Mesenchymal stem cell (in vitro differentiated cells and primary cell): ENCODE measurements at regions not wholly inside any gene's neighbourhood (a gene's known extent, or its start where the extent isn't known, plus 50 kb on each side); places are given as distances from the start of the nearest gene placed in this dataset.

Experiments used
- DNase-seq: peaks from one replicate; pipeline ENCODE4 v3.0.0-alpha.2; 2013
- H2AFZ ChIP-seq: one replicate; pipeline ENCODE4 v1.6.1; 2013; ENCODE audit warnings: low read depth, mild to moderate bottlenecking, control low read depth, inconsistent platforms, low read length, moderate library complexity
- H2AK5ac ChIP-seq: 2 replicates; pipeline ENCODE4 v1.6.1; 2013; ENCODE audit warnings: low read length, moderate library complexity, mild to moderate bottlenecking, inconsistent platforms; ENCODE audit not compliant: severe bottlenecking
- H2BK120ac ChIP-seq: one replicate; pipeline ENCODE4 v1.6.1; 2013; ENCODE audit warnings: low read depth, mild to moderate bottlenecking, inconsistent platforms, low read length, moderate library complexity
- H2BK12ac ChIP-seq, 2 experiments: one replicate each; pipeline ENCODE4 v1.6.1; 2013; ENCODE audit warnings: inconsistent platforms in 2 of 2, low read length in 2 of 2, mild to moderate bottlenecking in 2 of 2, moderate library complexity in 2 of 2, control low read depth in 1 of 2
- H2BK15ac ChIP-seq: one replicate; pipeline ENCODE4 v1.6.1; 2013; ENCODE audit warnings: mild to moderate bottlenecking, low read depth, inconsistent platforms; ENCODE audit not compliant: poor library complexity, severe bottlenecking
- H2BK5ac ChIP-seq: 2 replicates; pipeline ENCODE4 v1.6.1; 2013; ENCODE audit warnings: low read depth, mild to moderate bottlenecking, low read length, control low read depth, inconsistent platforms; ENCODE audit not compliant: poor library complexity, severe bottlenecking
- H3K14ac ChIP-seq, 2 experiments: one replicate each; pipeline ENCODE4 v1.6.1; 2013; ENCODE audit warnings: inconsistent platforms in 2 of 2, low read length in 2 of 2, control low read depth in 1 of 2, mild to moderate bottlenecking in 1 of 2, moderate library complexity in 1 of 2
- H3K18ac ChIP-seq, 2 experiments: one replicate each; pipeline ENCODE4 v1.6.1; 2013; ENCODE audit warnings: inconsistent platforms in 2 of 2, low read length in 2 of 2, control low read depth in 1 of 2, low read depth in 1 of 2, mild to moderate bottlenecking in 1 of 2
- H3K23ac ChIP-seq, 2 experiments: one replicate each; pipeline ENCODE4 v1.6.1; 2013; ENCODE audit warnings: inconsistent platforms in 2 of 2, low read length in 2 of 2, mild to moderate bottlenecking in 2 of 2, moderate library complexity in 2 of 2, control low read depth in 1 of 2
- H3K27ac ChIP-seq: 2 replicates; pipeline ENCODE4 v1.5.1; 2013; ENCODE audit warnings: mild to moderate bottlenecking, moderate library complexity, low read length, control low read depth, inconsistent platforms; ENCODE audit not compliant: poor library complexity, severe bottlenecking
- H3K27me3 ChIP-seq, 2 experiments: 2 replicates each; pipeline versions ENCODE4 v1.6.1 to v1.7.0; 2013; ENCODE audit warnings: low read length in 2 of 2, mild to moderate bottlenecking in 2 of 2, moderate library complexity in 2 of 2, control low read depth in 1 of 2, inconsistent platforms in 1 of 2; ENCODE audit not compliant: control insufficient read depth in 1 of 2, insufficient read depth in 1 of 2
- H3K36me3 ChIP-seq, 2 experiments: 2 replicates each; pipeline versions ENCODE4 v1.6.1 to v1.7.0; 2013; ENCODE audit warnings: low read length in 2 of 2, control low read depth in 1 of 2, inconsistent platforms in 1 of 2, low read depth in 1 of 2, mild to moderate bottlenecking in 1 of 2; ENCODE audit not compliant: insufficient read depth in 2 of 2, control insufficient read depth in 1 of 2
- H3K4ac ChIP-seq, 2 experiments: one replicate each; pipeline ENCODE4 v1.6.1; 2013; ENCODE audit warnings: inconsistent platforms in 2 of 2, low read length in 2 of 2, mild to moderate bottlenecking in 2 of 2, moderate library complexity in 2 of 2, control low read depth in 1 of 2, low read depth in 1 of 2
- H3K4me1 ChIP-seq: 2 replicates; pipeline ENCODE4 v1.6.1; 2013; ENCODE audit warnings: low read depth, low read length, control low read depth; ENCODE audit not compliant: control insufficient read depth, insufficient read depth
- H3K4me2 ChIP-seq: 2 replicates; pipeline ENCODE4 v1.6.1; 2013; ENCODE audit warnings: low read length, mild to moderate bottlenecking, inconsistent platforms; ENCODE audit not compliant: poor library complexity, severe bottlenecking
- H3K4me3 ChIP-seq, 2 experiments: 2 replicates each; pipeline versions ENCODE4 v1.5.1 to v1.7.0; 2013; ENCODE audit warnings: low read length in 2 of 2, mild to moderate bottlenecking in 2 of 2, control low read depth in 1 of 2, low read depth in 1 of 2; ENCODE audit not compliant: insufficient read depth in 1 of 2
- H3K79me1 ChIP-seq: replicated peaks from 2 replicates; pipeline ENCODE4 v1.6.1; 2013; ENCODE audit warnings: mild to moderate bottlenecking, control low read depth, low read length, inconsistent platforms; ENCODE audit not compliant: poor library complexity, severe bottlenecking
- H3K9ac ChIP-seq: 2 replicates; pipeline ENCODE4 v1.7.0; 2013; ENCODE audit warnings: mild to moderate bottlenecking, low read length, moderate library complexity
- H3K9me3 ChIP-seq: 2 replicates; pipeline ENCODE4 v1.7.0; 2013; ENCODE audit warnings: mild to moderate bottlenecking, low read length; ENCODE audit not compliant: control insufficient read depth
- H4K8ac ChIP-seq: one replicate; pipeline ENCODE4 v1.6.1; 2013; ENCODE audit warnings: inconsistent platforms, mild to moderate bottlenecking, low read length, moderate library complexity
- H4K91ac ChIP-seq: one replicate; pipeline ENCODE4 v1.6.1; 2013; ENCODE audit warnings: mild to moderate bottlenecking, low read length, inconsistent platforms
- WGBS: methylation state at CpG from one replicate; pipeline ENCODE4 v1.1.7; 2013; ENCODE audit warnings: mixed read lengths; 5-methylcytosine and 5-hydroxymethylcytosine counted together

GRCh38 chr4:183022617-183023016, 76.4 kb upstream of the WWC2 start:
- no peaks in the 10 kb centered on the region for H3K9me3 ChIP-seq
- no peak overlapping the region for H2BK15ac ChIP-seq

GRCh38 chr4:183017962-183018361, 81.1 kb upstream of the WWC2 start:
- Histone ChIP-seq H3K36me3 (no peaks in the 10 kb centered on the region), H2AK5ac (no peak overlapping the region), H2BK5ac (no peak overlapping the region), H3K18ac (no peak overlapping the region), H3K9me3 (no peaks in the 10 kb centered on the region), H3K14ac (no peak overlapping the region), H3K9ac (no peak overlapping the region), H3K79me1 (no peaks in the 10 kb centered on the region), H2BK120ac (no peak overlapping the region), H2BK15ac (no peak overlapping the region), H3K4me3 (no peak overlapping the region), H3K4me2 (no peak overlapping the region), H2AFZ (no peak overlapping the region), H3K4ac (no peak overlapping the region), H3K23ac (no peak overlapping the region), H4K91ac (no peak overlapping the region), H3K27me3 (peaks cover 12 to 15% of the 10 kb centered on the region in 2 experiments), H4K8ac (no peak overlapping the region), H3K4me1 (no peaks in the 10 kb centered on the region), H2BK12ac (no peak overlapping the region), H3K27ac (no peak overlapping the region)
- WGBS: 88% methylated on average over 6 of the region's 6 CpGs
- DNase-seq: no peak

More at GRCh38 chr4:183022617-183023016, 76.4 kb upstream of the WWC2 start:
- no peak overlapping the region for H3K4ac ChIP-seq
- no peak overlapping the region for H2BK12ac ChIP-seq
- H3K36me3 ChIP-seq: no peaks in the 10 kb centered on the region
- no peak overlapping the region for H3K27ac ChIP-seq
- no peak overlapping the region for H4K8ac ChIP-seq
- no peak overlapping the region for H4K91ac ChIP-seq
- peaks cover 4 to 9% of the 10 kb centered on the region in 2 experiments for H3K27me3 ChIP-seq
- no peak overlapping the region for H3K23ac ChIP-seq
- no peak overlapping the region for H3K4me3 ChIP-seq
- H3K4me1 ChIP-seq: no peaks in the 10 kb centered on the region
- H3K79me1 ChIP-seq: no peaks in the 10 kb centered on the region
- WGBS: 100% methylated on average over 1 of the region's 8 CpGs
- no peak overlapping the region for H2AK5ac ChIP-seq
- no peak overlapping the region for H2BK120ac ChIP-seq
- H2BK5ac ChIP-seq: no peak overlapping the region
- no peak overlapping the region for H3K14ac ChIP-seq
- H2AFZ ChIP-seq: no peak overlapping the region
- H3K4me2 ChIP-seq: no peak overlapping the region
- H3K18ac ChIP-seq: no peak overlapping the region
- H3K9ac ChIP-seq: no peak overlapping the region
- no peak for DNase-seq

- H3K79me1 ChIP-seq: no peaks in the 10 kb centered on the region
- H3K36me3 ChIP-seq: no peaks in the 10 kb centered on the region
- no peak overlapping the region for H2BK5ac ChIP-seq
- H3K27me3 ChIP-seq: peaks cover 23 to 26% of the 10 kb centered on the region in 2 experiments
- no peak overlapping the region for H2BK120ac ChIP-seq
- no peak overlapping the region for H3K14ac ChIP-seq
- H2AFZ ChIP-seq: no peak overlapping the region
- no peak overlapping the region for H3K23ac ChIP-seq
- no peak overlapping the region for H3K4me2 ChIP-seq
- no peak overlapping the region for H3K27ac ChIP-seq
- H2BK15ac ChIP-seq: no peak overlapping the region
- no peak overlapping the region for H3K18ac ChIP-seq
- no peak overlapping the region for H2BK12ac ChIP-seq
- H3K4ac ChIP-seq: no peak overlapping the region
- no peak overlapping the region for H4K91ac ChIP-seq
- no peak overlapping the region for H3K9ac ChIP-seq
- no peak overlapping the region for H2AK5ac ChIP-seq
- no peak for DNase-seq
- H3K4me3 ChIP-seq: no peak overlapping the region
- H3K4me1 ChIP-seq: no peaks in the 10 kb centered on the region
- H4K8ac ChIP-seq: no peak overlapping the region
- H3K9me3 ChIP-seq: no peaks in the 10 kb centered on the region
- 91% methylated on average over 12 of the region's 15 CpGs for WGBS
Observed at GRCh38 chr4:183014361-183015084, 84.5 kb upstream of the WWC2 start.

DNA sequence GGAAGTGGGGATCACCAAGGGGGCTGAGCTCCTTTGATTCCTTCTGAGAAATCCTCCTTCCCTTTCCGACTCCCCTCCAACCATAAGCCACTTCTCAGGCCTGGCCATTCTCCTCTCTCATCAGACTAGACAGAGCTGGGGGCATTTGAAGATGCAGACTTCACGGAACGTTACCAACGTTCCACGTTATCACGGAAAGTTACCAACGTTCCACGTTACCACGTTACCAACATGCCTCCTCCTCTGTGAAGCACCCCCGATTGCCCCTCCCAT, 85.4 kb upstream of the WWC2 start:
- Histone ChIP-seq H3K4me1 (no peaks in the 10 kb centered on the region), H3K36me3 (no peaks in the 10 kb centered on the region), H2BK15ac (peak overlapping the region; percentile 73), H3K14ac (no peak overlapping the region), H2BK120ac (no peak overlapping the region), H3K9ac (no peak overlapping the region), H3K4me3 (no peak overlapping the region), H2AK5ac (no peak overlapping the region), H3K27me3 (peaks cover 30 to 31% of the 10 kb centered on the region in 2 experiments), H4K91ac (no peak overlapping the region), H3K27ac (no peak overlapping the region), H4K8ac (no peak overlapping the region), H2BK12ac (no peak overlapping the region), H2AFZ (peak overlapping the region; percentile 24), H3K23ac (no peak overlapping the region), H3K4me2 (no peak overlapping the region), H2BK5ac (no peak overlapping the region), H3K9me3 (no peaks in the 10 kb centered on the region), H3K4ac (no peak overlapping the region), H3K18ac (peak overlapping the region in 1 of 2 experiments; percentile 41), H3K79me1 (no peaks in the 10 kb centered on the region)
- 56% methylated on average over 10 of the region's 10 CpGs for WGBS
- DNase-seq: no peak
